Chondrocyte (in vitro differentiated cells): ENCODE measurements at regions not wholly inside any gene's neighbourhood (a gene's known extent, or its start where the extent isn't known, plus 50 kb on each side); places are given as distances from the start of the nearest gene placed in this dataset.

Experiments used
- DNase-seq: peaks from one replicate; pipeline ENCODE4 v3.0.0; 2021; ENCODE audit warnings: mixed read lengths, low spot score
- H3K27ac Mint-ChIP-seq: one replicate; pipeline ENCODE4 v1.8.0; 2021; ENCODE audit warnings: mild to moderate bottlenecking, moderate library complexity, mixed read lengths; ENCODE audit not compliant: unreplicated experiment
- H3K27me3 Mint-ChIP-seq: 2 replicates; pipeline ENCODE4 v1.8.0; 2021; ENCODE audit warnings: low read depth, mixed read lengths
- H3K36me3 Mint-ChIP-seq: 2 replicates; pipeline ENCODE4 v1.8.0; 2021; ENCODE audit warnings: low read depth, mixed read lengths
- H3K4me1 Mint-ChIP-seq: 2 replicates; pipeline ENCODE4 v1.8.0; 2021; ENCODE audit warnings: low read depth, mild to moderate bottlenecking, mixed read lengths
- H3K4me3 Mint-ChIP-seq: one replicate; pipeline ENCODE4 v1.8.0; 2021; ENCODE audit warnings: mild to moderate bottlenecking, moderate library complexity, mixed read lengths; ENCODE audit not compliant: unreplicated experiment
- H3K9me3 Mint-ChIP-seq: 2 replicates; pipeline ENCODE4 v1.8.0; 2021; ENCODE audit warnings: low read depth, mixed read lengths
- CTCF ChIP-seq: fragments of 200-600 bp; sonication (generic); IDR thresholded peaks from 2 replicates; pipeline ENCODE4 v1.5.0; 2021; ENCODE audit warnings: antibody characterized with exemption, mild to moderate bottlenecking, moderate library complexity

- no peaks in the 10 kb centered on the region for H3K9me3 Mint-ChIP-seq
- H3K36me3 Mint-ChIP-seq = peaks cover 1% of the 10 kb centered on the region
- H3K4me1 Mint-ChIP-seq = no peaks in the 10 kb centered on the region
- no peak for TF ChIP-seq CTCF
- H3K27ac Mint-ChIP-seq = no peak overlapping the region
- H3K4me3 Mint-ChIP-seq = no peak overlapping the region
- peaks cover 5% of the 10 kb centered on the region for H3K27me3 Mint-ChIP-seq
- DNase-seq = no peak
These were observed 173.2 kb upstream of the COPS8 start for GRCh38 chr2:236912326-236913120.

- Mint-ChIP-seq H3K27ac (no peak overlapping the region), H3K36me3 (peaks cover 1% of the 10 kb centered on the region), H3K9me3 (no peaks in the 10 kb centered on the region), H3K4me1 (no peaks in the 10 kb centered on the region), H3K27me3 (peaks cover 5% of the 10 kb centered on the region), H3K4me3 (no peak overlapping the region)
- TF ChIP-seq CTCF = no peak
- DNase-seq = no peak
These were observed 170.5 kb upstream of the COPS8 start for GRCh38 chr2:236915186-236915585.

- no peak for TF ChIP-seq CTCF
- DNase-seq = no peak
- Mint-ChIP-seq H3K4me1 (no peaks in the 10 kb centered on the region), H3K36me3 (peaks cover 1% of the 10 kb centered on the region), H3K9me3 (no peaks in the 10 kb centered on the region), H3K27me3 (peaks cover 5% of the 10 kb centered on the region), H3K27ac (no peak overlapping the region), H3K4me3 (no peak overlapping the region)
These were observed 170.0 kb upstream of the COPS8 start for GRCh38 chr2:236915726-236916125.

- Mint-ChIP-seq H3K4me1 (no peaks in the 10 kb centered on the region), H3K27ac (no peak overlapping the region), H3K27me3 (peaks cover 5% of the 10 kb centered on the region), H3K36me3 (no peaks in the 10 kb centered on the region), H3K9me3 (no peaks in the 10 kb centered on the region), H3K4me3 (no peak overlapping the region)
- no peak for DNase-seq
- no peak for TF ChIP-seq CTCF
These were observed 169.5 kb upstream of the COPS8 start for GRCh38 chr2:236916181-236916580.

GRCh38 chr2:236916651-236917050 lies 169.0 kb upstream of the COPS8 start:
- H3K36me3 Mint-ChIP-seq = no peaks in the 10 kb centered on the region
- TF ChIP-seq CTCF = no peak
- no peaks in the 10 kb centered on the region for H3K9me3 Mint-ChIP-seq
- no peak for DNase-seq
- peaks cover 5% of the 10 kb centered on the region for H3K27me3 Mint-ChIP-seq
- H3K27ac Mint-ChIP-seq = no peak overlapping the region
- H3K4me3 Mint-ChIP-seq = no peak overlapping the region
- no peaks in the 10 kb centered on the region for H3K4me1 Mint-ChIP-seq
